ENCODE measurements at regions not wholly inside any gene's neighbourhood (a gene's known extent, or its start where the extent isn't known, plus 50 kb on each side); places are given as distances from the start of the nearest gene placed in this dataset.

DNA sequence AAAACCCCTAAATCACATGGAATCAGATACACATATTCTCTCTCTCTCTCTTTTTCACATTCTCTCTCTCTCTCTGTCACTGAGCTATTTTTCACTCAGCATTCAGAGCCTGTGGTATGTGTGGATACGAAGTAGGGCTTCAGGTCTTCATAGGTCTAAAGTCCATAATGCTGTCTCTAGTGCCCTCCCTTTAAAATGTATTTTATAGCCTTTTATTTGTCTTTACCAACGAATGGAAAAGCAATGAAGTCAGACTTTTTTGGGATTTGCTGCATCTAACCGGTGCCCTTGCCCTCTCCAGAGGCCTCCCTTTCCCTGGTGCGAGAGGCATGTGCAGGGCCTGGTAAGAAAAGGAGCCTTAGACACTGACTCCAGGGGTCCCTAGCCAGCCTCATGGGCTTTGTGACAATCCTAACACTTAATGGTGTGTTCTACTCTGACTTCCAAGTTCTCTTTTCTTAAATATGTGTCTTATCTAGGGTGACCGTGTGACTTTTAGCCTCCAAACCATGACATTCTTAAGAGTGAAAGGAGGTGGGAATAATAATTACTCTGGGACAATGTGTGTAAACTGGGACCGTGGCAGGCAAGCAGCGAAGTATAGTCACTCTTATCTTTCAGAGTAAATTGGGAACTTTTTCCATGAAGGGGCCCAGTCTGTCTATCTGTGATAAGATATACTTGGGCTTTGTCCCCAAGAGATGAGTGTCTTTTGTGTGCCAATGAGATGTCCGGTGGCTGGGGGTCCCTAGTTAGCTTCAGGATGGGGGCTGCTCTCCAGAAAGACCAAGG is 101.1 kb downstream of the B3GNT2 start:
- DNase-seq = no peak

GRCh38 chr2:62296034-62296831 is 100.3 kb downstream of the B3GNT2 start:
- no peak for DNase-seq

GRCh38 chr2:62293490-62294271 is 97.8 kb downstream of the B3GNT2 start:
- no peak for DNase-seq

DNA sequence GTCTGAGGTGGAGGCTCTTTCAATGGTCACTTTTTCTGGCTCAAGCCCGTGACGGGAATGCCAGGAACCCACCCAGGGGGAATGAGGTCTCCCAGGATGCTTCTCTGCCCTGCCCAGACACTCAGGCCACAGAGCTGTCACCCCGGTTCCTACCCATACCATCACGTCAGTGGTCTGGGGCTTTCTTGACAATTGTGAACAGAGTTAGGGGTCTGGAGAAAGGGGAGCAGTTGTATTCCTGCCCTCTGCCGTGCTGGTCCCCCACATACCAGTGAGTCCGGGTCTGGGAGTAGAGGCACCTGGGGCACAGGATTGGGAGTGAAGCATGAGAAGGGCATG is 97.2 kb downstream of the B3GNT2 start:
- no peak for DNase-seq

DNA sequence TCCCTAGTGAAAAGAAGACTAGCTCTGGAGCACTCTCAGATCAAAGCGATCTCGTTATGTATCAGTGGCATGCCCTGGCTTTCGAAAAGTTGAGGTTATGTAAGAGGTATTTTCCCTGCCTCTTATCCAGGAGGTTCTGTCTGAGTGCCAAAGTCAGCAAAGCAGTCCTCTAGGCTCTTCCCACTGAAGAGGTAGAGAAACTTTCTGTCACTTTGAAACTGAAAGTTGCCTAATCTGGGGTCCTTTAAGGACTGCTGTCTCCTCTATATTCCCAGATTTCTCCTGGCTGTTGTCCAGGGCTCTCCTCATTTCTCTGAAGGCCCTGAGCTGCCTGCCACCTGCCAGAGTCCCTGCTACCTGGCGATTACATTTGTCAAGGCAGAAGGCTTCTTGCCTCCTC is 96.3 kb downstream of the B3GNT2 start:
- no peak for DNase-seq

- DNase-seq = no peak
These were observed 95.7 kb downstream of the B3GNT2 start for GRCh38 chr2:62291517-62292137.

DNA sequence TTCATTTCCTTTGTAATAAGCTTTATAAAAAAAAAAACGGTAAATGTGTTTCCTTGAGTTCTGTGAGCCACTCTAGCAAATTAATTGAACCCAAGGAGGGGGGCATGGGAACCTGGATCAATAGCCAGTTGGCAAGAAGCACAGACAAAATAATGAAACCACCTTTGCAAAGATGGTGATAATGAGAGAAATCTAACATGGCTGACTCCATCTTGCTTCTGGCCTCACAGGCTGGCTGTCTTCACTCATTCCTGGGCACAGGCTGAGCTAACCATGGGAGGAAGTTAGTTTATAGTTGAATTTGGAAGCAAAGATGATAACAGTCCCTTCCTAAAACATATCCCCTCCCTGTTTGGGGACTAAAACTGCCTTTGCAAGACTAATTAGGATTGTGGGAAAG is 95.1 kb downstream of the B3GNT2 start:
- no peak for DNase-seq

DNA sequence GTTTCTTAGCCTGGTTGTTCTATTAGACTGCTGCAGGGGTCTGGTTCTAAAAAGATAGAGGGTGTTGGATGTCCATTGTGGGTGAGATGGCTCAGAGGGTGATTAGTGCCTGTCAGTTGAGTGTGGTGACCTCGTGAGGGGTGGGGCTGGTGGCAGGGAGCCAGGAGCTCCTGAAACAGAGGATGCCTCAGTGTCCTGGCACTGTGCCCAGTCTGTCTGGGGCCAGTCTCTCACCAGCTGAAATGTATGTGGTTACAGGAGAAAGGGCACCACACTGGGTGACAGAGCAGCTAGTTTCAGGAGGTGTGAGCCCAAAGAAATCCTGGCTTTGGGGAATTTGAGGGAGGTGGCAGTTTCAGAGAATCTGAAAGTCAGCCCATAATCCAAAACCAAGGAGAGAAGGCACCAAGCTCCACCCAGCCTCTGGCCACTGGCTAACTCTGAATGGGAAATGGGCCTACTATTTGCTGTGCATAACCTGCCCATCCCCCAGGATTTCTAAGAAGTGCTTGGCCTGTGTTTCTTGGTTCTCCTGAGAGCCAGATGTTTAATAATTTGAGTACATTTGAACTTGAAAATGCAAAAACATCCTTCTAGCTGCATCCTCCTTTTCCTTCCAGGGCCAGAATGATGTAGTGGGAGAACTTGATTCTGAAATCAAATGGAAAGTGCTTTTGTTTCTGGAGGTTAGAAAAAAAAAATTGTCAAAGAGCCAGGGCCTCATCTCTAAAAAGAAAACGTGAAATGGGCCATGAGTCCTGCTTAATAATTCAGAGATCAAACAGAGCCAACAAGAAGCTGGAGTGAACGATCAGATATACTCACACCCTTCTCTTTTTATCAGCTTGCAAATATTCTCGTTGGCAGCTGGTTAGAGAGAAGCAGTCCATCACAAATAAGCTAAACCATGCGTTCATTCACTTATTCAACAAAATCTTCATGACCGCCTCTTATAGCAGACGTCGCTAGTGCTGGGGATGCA is 92.3 kb downstream of the B3GNT2 start:
- peak; percentile 71 for DNase-seq

GRCh38 chr2:62287282-62287681 is 91.4 kb downstream of the B3GNT2 start:
- no peak for DNase-seq

- no peak for DNase-seq
These were observed 90.3 kb downstream of the B3GNT2 start for GRCh38 chr2:62286089-62286785.

DNA sequence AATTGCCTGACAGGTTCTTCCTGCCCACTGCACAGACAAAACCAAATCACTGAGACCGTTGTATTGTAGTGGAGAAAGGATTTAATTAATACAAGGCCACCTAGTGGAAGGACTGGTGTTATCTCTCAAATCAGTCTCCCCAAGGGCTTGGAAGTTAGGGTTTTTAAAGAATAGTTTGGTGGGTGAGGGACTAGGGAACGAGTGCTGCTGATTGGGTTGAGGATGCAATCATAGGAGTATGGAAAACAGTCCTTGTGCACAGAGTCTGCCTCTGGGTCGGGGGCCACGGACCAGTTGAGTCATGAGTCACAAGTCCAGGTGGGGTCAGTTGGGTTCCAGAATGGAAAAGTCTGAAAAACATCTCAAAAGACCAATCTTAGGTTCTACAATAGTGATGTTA is 89.1 kb downstream of the B3GNT2 start:
- no peak for DNase-seq

GRCh38 chr2:62284471-62284870 is 88.6 kb downstream of the B3GNT2 start:
- DNase-seq = no peak

- no peak for DNase-seq
These were observed 87.2 kb downstream of the B3GNT2 start for GRCh38 chr2:62283147-62283546.

GRCh38 chr2:62281663-62282062 is 85.7 kb downstream of the B3GNT2 start:
- no peak for DNase-seq

DNA sequence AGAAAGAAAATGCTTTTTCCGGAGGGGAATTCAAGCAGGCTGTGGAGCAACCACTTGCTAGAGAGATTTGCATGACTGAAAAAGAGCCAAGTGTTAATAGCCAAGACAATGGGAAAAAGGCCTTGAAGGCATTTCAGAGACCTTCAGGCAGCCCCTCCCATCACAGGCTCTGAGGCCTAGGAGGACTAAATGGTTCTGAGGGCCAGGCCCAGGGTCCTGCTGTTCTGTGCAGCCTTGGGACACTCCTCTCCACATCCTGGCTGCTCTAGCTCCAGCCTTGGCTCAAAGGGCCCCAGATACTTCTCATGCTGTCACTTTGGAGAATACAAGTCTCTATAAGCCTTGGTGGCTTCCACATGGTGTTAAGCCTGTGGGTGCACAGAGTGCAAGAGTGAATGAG is 81.8 kb downstream of the B3GNT2 start:
- DNase-seq = no peak

All from activated effector memory CD4-positive, alpha-beta T cell treated with anti-CD3 and anti-CD28 coated beads, Interleukin-2, amount 50 U/mL, for 16 hours (primary cell).